ENCODE measurements at regions not wholly inside any gene's neighbourhood (a gene's known extent, or its start where the extent isn't known, plus 50 kb on each side); places are given as distances from the start of the nearest gene placed in this dataset.

- TF ChIP-seq POLR2AphosphoS5 (IDR thresholded peaks at IDR 0.05; ENCODE audit: low read depth) = no peak
- no peak for TF ChIP-seq CTCF (IDR thresholded peaks at IDR 0.05; ENCODE audit: insufficient read depth, low read length)
Observed at GRCh38 chr10:4488904-4489303, 337.1 kb upstream of the AKR1E2 start.
